Stimulated activated CD4-positive, alpha-beta T cell treated with anti-CD3 and anti-CD28 coated beads, TNF-alpha, amount 100 ng/mL, for 24 hours (primary cell): ENCODE measurements at regions not wholly inside any gene's neighbourhood (a gene's known extent, or its start where the extent isn't known, plus 50 kb on each side); places are given as distances from the start of the nearest gene placed in this dataset.

Source experiments
- DNase-seq, 3 experiments: peaks; one replicate each; pipeline ENCODE4 v3.0.0-alpha.2; 2020; ENCODE audit warnings: low read depth in 3 of 3

DNA sequence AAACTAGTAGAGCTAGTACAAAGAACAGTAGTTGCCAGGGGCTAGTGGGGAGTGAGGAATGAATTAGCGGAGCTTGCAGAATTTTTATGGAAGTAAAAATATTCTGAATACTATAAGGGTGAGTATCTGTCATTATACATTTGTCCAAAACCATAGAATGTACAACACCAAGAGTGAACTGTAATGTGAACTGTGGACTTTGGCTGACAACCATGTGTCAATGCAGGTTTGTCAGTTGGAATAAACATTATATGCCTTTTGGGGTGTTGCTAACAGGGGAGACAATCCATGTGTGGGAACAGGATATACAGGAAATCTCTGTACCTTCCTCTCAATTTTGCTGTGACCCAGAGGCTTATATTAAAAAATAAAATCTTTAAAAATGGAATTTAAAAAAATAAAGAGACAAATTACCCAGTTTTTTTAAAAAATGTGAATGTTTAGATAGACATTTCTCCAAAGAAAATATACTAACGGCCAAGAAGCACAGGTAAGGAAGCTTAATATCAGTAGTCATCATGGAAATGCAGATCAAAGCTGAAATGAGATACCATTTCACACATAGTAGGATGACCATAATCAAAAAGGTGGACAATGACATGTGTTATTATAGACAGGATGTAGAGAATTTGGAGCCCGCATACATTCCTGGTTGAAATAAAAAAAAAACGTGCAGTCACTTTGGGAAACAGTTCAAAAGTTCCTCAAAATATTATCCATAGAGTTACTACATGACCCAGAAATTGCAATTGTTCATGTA lies 899.8 kb downstream of the RAB28 start:
- no peak for DNase-seq

GRCh38 chr4:12583275-12583674 lies 900.9 kb downstream of the RAB28 start:
- DNase-seq = no peak

GRCh38 chr4:12580787-12581186 lies 903.4 kb downstream of the RAB28 start:
- no peak for DNase-seq

GRCh38 chr4:12579172-12579571 lies 905.0 kb downstream of the RAB28 start:
- DNase-seq = no peak

- no peak for DNase-seq
Measured at GRCh38 chr4:12576409-12576808, 907.7 kb downstream of the RAB28 start.

DNA sequence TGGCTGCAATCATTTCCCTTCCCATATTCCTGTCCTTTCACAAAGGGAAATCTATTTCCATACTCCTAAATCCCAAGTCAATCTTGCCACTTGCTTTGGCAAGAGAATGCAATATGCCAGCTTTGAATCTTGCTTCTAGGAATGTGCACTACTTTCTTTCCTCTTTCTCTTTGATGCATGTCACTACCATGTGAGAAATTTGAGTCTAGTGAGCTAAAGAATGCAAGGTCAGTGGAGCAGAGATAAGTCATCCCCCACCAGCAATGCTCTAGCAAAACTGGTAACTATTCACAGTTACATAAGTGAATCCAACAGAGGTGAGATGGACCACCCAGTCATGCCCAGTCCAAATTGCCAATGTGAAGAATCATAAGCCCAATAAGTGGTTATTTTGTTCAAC lies 910.4 kb downstream of the RAB28 start:
- DNase-seq = no peak

DNA sequence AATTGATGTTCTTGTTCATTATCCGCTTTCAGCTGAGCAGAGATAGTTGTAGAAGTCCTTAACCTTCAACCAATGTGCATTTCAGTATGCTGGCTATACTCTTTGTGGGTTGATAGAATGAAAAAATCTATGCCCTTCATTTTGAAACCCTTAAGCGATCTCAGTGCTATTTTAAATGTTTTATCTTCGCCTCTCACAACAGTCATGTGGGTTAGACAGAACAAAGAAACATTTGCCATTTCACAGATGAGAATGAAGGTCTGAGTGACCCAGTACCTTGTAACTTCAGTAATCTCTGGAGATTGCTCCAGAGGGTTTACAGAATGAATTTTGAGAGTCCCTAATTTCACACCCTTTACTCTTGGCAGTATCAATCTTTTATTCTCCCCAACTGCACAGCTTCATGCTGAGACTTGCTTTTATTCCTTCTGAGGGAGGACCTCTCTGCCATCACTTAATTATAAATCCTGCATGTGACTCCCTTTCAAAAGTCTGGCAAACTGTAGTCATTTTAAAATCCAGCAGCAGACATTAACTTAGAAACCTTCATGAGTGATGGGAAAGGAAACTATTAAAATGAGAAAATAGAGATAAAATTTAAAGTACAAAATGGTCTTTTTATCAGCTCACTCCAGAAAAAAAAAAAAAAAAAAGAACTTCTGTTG lies 921.5 kb downstream of the RAB28 start:
- no peak for DNase-seq

DNA sequence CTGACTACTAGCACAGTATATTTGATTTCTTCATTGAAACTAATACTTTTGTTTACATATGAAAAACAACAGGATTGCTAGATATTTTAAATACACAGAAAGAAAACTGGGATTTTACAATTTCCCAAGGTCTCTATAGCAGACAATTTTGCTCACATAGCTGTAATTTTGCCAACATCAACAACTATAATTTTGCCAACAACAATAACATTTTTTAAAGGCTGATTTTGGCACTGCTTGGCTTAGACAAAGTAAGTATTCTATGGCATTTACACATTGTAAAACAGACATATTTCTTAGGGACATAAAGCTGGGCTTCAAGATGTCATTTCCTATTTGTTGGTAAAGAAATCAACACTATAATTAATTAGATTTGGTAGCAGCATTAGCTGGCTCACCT lies 922.1 kb downstream of the RAB28 start:
- no peak for DNase-seq

DNA sequence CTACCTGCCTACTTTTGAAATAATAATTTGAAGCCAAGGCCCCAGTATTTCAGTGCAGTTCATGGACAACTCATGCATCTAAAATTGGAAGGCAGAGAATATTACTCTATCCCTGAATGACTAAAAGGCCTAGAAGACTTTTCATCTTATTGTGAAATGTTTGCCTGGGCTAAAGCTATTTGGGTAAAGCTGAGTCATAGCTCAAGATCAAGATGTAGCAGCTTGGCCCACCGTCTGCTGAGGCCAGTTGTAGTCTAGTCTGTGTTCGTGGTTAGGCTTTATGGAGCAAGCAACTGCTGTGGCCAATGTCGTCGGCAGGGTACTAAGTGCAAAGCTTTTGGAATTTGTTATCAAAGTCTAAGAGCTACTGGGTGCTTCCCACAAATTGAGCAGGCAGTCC lies 929.1 kb downstream of the RAB28 start:
- DNase-seq = no peak

GRCh38 chr4:12548678-12549077 lies 935.5 kb downstream of the RAB28 start:
- DNase-seq = no peak

DNA sequence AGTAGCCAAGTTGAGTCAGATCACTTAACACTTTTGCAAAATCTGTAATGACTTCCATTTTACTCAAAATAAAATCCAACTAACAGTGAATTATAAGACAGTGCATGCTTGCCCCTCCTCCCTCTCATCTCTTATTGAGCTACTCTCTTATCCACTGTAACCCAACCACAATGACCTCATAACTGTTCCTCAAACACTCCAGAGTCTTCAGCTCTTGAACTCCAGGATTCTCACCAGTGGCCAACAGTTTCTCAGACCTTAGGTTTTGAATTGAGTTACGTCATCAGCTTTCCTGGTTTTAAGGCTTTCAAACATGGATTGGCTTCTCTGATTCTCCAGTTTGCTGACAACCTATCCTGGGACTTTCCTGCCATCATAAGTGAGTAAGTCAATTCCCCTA lies 938.3 kb downstream of the RAB28 start:
- DNase-seq = no peak

DNA sequence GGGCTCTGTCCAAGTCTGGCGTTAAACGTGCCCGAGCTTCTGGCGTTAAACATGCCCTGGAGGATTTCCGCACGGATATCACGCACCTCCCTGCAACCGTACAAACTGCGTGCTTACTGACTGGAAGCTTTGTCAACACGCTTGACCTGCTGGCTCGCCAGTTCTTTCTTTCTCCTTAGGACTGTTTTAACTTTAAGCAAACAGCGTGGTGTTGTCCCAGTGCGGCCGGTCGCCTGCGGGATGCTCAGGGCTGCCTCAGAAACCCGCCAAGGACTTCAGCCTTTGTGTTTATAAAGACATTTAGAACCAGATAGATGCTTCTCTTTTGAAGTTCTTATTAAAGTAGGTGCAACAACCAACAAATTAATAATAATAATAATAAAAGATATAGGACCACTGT lies 946.0 kb downstream of the RAB28 start:
- no peak for DNase-seq

DNA sequence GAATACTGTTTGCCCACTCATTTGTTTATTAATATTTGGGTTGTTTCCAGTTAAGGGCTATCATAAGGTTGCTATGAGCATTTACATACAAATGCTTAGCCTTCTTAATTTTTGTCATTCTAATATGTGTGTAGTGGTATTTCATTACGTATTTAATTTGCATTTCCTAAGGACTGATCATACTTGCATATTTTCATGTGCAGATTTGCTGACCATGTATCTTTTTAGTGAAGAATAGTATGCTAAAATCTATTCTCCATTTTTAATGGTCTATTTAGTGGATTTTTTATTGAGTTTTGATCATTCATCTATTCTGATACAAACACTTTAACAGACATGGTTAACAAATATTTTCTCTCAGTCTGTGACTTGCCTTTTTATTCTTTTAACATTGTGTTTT lies 949.5 kb downstream of the RAB28 start:
- DNase-seq = no peak

- no peak for DNase-seq
Measured at GRCh38 chr4:12519426-12519825, 964.7 kb downstream of the RAB28 start.

- DNase-seq = no peak
Measured at GRCh38 chr4:12507868-12508481, 976.2 kb downstream of the RAB28 start.

DNA sequence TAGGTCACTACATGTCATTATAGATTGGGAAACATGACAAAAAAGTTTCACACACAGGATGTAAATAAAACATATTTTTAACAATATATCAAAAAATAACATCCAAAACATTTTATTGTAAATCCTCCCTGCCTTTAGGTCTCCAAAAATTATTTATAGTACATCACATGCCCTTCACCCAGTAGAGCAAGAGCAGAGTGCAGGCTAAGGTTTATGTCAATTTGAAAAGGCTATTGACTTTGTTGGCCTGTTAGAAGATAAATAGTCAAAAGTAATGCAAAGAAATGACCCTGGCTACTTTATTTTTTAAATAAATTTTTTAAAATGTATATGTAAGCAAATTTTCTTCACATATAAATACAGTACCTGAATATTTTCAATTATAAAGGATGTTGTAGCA lies 983.7 kb downstream of the RAB28 start:
- no peak for DNase-seq

DNA sequence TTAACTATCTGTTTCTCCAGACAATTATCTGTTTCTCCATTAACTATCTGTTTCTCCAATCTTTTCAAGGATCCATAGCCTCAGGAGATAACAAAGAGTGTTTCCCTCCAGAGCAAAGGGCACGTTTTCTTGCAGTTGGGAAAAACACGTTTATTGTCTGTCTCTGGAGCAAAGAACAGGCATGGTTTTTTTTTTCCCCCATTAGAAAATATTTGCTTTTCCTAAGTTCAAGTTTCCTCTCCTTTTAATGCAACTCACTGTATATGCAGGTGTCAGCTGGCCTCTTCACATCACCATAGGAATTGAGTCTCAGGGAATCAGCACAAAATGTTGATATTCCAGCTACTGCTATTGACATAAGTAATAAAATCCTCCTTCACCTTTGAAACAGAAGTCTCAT lies 984.4 kb downstream of the RAB28 start:
- DNase-seq = no peak

- no peak for DNase-seq
Measured at GRCh38 chr4:12495211-12495610, 988.9 kb downstream of the RAB28 start.

- DNase-seq = no peak
Measured at GRCh38 chr4:12492730-12493393, 991.3 kb downstream of the RAB28 start.

DNA sequence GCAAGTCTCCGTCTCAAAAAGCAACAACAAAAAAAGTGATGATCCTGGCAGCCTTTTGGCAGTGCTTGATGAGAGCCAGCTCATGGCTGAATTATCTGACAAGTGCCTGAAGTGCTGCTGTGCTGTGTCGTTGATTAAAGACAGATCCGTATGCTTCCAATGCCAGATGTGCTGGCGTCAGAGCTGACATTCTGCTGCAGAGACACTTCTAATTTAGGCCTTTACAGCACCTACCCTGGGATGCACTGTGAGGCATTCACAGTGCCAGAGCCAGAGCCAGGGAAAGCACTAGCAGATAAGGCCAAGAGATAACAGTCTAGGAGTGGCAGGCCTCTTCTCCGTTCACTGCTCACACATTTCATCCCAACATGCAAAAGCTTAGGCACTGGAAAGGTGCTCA lies 995.5 kb downstream of the RAB28 start:
- DNase-seq = no peak

GRCh38 chr4:12487000-12487399 lies 997.1 kb downstream of the RAB28 start:
- no peak for DNase-seq

DNA sequence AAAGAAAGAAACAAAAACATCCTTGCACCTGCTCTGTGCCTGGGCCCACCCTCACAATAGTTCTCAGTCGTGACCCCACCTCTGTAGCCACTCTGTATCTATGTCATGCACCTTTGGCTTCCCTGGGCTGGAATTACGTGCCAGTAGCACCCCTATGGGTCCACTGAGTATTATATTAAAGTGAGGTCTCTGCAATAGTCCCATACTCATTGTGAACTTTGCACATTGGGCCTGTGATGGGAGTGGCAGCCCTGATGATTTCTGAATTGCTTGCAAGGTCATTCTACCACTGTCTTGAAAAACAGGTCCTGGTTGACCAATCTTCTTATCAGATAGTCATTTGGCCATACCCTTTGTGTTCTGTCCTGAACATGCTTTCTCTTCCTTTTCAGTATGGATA lies 1012.1 kb downstream of the RAB28 start:
- DNase-seq = no peak

- DNase-seq = no peak
Measured at GRCh38 chr4:12471193-12471592, 1012.9 kb downstream of the RAB28 start.
